GM12872 (cell line): ENCODE measurements at regions not wholly inside any gene's neighbourhood (a gene's known extent, or its start where the extent isn't known, plus 50 kb on each side); places are given as distances from the start of the nearest gene placed in this dataset.

ENCODE experiments used
- TF ChIP-seq, protein P1 (sequence below): IDR thresholded peaks from 3 replicates; pipeline ENCODE4 v1.5.1; 2011; ENCODE audit warnings: low read depth, mild to moderate bottlenecking, low read length, moderate library complexity; ENCODE audit not compliant: insufficient read depth

DNA sequence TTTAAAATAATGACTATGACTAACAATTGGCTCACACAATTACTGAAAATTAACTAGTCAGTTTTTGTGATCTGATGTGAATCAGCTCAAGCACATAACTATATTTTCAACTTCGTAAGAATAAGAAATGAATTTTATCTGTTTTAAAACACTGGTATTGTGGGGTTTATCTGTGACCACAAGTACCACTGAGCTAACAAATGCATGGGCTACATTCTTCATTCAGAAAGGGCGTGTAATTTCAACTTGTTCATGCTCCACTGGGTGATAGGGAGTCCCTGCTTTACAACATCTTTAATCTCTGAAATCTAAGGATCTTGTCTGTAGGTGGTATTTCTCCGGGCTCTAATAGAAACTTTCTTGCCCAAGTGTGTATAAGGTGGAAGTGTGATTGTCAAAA is 1311.5 kb upstream of the GJE1 start:
- TF ChIP-seq, protein P1, sequence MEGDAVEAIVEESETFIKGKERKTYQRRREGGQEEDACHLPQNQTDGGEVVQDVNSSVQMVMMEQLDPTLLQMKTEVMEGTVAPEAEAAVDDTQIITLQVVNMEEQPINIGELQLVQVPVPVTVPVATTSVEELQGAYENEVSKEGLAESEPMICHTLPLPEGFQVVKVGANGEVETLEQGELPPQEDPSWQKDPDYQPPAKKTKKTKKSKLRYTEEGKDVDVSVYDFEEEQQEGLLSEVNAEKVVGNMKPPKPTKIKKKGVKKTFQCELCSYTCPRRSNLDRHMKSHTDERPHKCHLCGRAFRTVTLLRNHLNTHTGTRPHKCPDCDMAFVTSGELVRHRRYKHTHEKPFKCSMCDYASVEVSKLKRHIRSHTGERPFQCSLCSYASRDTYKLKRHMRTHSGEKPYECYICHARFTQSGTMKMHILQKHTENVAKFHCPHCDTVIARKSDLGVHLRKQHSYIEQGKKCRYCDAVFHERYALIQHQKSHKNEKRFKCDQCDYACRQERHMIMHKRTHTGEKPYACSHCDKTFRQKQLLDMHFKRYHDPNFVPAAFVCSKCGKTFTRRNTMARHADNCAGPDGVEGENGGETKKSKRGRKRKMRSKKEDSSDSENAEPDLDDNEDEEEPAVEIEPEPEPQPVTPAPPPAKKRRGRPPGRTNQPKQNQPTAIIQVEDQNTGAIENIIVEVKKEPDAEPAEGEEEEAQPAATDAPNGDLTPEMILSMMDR = no peak

DNA sequence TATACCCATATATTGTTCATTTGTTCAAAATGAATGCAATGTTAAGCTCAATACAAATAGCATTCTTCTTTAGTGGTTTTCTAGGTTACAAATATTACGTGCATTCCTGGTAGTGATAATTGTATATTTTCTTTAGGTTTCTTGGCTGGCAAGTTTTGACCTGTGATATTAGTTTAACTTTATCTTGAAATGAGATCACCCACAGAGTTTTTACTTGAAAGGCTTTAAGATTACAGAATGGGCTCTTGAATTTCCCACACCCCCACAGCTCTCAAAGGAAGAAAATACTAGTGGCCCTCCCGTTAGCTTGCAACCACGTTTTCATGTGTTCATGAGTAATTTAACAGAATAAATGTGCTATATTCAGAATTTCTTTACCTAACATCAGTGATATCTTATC is 1315.5 kb upstream of the GJE1 start:
- TF ChIP-seq, protein P1 = no peak

DNA sequence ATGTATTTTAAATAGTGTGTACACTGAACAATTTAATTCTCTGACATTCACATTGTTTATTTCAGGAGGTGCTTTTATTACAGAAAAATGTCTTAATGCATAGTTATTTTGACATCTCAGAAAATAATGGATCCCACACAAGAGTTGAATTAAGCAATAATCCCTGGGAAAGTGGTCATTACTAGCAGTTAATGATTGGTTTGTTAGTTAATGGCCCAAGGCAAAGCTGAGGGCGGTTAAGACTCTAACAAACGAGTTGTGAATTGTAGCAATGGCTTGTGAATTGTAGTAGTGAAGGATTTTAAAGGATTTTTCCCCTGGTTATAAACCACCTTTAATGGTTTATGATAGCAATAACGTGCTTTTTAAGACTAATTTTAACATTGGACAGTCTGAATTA is 1316.0 kb upstream of the GJE1 start:
- TF ChIP-seq, protein P1 = no peak

DNA sequence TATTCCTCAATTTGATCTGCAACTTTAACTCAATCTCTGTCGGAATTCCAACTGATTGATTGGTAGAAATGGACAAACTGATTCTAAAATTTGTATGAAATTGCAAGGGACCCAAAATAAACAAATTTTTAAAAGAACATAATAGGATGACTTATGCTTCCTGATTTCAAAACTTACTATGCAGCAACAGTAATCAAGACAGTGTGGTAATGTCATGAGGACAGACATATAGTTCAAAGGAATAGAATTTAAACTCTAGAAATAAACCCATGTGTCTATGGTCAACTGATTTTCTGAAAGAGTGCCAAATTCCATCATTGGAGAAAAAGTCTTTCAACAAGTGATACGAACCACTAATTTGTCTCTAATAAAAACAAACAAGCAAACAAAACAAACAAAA is 1320.1 kb upstream of the GJE1 start:
- TF ChIP-seq, protein P1 = no peak

DNA sequence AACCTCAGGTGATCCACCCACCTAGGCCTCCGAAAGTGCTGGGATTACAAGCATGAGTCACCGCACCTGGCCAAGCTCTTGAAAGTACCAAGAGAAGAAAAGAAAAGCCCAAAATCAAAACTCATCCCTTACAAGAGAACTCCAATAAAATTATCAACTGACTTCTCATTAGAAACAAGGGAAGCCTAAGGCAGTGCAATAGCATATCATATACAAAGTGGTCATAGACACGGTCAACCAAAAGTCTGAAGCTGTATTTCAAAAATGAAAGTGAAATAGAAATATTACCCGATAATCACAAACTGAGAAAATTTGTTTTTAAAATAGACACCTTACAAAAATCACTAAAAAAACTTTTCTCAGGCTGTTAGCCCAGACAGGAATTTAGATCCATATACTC is 1321.1 kb upstream of the GJE1 start:
- TF ChIP-seq, protein P1 = no peak

DNA sequence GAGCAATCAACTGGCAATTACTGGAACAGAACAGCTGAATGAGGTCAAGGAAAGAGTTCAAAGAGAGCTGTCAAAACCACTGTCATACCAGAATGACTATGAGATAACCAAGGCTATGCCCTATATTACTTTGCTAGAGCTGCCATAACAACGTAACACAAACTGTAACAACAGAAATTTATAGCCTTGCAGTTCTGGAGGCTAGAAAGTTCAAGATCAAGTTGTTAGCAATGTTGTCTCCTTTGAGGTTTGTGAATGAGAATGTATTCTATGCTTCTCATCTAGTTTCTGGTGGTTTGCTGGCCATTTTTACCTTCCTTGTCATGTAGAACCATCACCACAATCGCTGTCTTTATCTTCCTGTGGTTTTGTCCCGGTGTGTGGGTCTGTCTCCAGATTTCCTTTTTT is 1323.0 kb upstream of the GJE1 start:
- TF ChIP-seq, protein P1 = no peak

DNA sequence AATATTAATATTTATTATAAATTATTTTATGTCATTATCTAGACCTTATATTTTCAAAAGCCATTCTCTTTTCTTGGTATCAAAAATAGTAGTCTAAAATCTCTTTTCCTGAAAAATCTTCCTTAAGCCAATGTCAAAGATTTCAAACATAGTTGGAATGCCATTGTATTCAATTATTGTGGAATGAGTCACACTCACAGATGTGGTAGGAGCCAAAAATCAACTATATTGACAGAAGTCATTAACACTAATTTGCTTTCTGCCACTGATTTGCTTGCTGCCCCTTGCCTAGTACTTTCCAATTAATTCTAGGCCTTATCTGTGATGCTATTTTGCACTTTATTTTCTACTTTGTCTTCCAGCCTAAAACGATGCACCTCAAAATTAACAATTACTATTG is 1326.3 kb upstream of the GJE1 start:
- TF ChIP-seq, protein P1 = no peak

DNA sequence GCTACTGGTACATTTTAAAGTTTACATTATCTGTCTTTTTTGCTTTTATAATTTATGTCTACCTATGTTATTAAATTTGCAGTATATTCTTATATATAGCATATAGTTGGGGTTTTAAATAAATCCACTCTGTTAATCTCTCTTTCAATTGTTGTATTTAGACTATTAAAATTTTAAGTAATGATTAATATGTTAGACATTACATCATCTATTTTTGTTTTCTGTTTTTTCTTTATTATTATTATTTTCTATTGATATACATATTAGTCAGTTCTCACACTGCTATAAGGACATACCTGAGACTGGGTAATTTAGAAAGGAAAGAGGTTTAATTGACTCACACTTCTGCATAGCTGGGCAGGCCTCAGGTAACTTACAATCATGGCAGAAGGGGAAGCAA is 1338.2 kb upstream of the GJE1 start:
- TF ChIP-seq, protein P1 = no peak
